IPS DF 4.7 (cell line): ENCODE measurements at regions not wholly inside any gene's neighbourhood (a gene's known extent, or its start where the extent isn't known, plus 50 kb on each side); places are given as distances from the start of the nearest gene placed in this dataset.

Source experiments
- DNase-seq: peaks from one replicate; pipeline ENCODE4 v3.0.0-alpha.2; 2013; ENCODE audit warnings: low spot score; ENCODE audit errors: extremely low read depth

DNA sequence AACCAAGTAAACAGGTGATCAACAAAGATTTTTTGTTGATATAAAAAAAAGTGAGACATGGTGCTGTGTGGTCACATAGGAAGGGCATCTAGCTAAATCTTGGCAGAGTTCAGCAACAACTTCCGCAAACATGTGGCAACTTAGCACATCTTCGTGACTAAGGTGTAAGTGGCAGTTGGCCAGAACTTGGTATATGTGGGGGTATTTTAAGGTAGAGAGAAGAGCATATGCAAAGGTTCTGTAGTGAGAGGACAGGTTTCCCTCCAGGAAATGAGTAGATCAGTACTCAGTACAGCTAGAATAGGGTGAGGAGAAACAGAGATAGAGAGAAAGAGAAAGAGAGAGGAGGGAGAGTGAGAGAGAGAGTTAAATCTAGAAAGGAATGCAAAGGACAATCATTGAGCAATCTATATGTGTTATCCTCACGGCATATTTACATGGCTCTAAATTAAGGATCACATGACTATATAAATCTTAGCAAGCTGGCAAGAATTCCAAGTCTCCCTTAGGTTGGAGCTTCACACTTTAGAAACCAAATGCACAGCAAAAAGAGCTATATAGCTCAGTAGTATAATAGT is 227.7 kb upstream of the HMGA2 start:
- no peak for DNase-seq

DNA sequence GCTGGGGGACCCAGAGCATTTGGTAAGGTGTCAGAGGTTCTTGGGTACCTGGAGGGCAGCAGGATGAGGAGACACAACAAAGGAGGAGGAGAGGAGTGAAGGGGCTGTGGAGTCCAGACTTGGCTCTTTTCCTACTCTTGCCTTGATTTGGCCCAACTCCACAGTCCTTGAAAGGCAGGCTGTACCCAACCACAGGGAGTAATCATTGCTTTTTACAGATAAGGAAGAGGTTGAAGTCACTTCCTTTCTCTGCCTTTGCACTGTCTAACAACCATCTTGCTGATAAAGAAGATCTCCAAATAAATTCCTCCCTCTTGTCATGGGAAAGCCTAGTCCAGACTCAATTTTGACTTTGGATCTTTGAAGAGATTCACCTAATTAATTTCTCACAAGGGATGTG is 226.8 kb upstream of the HMGA2 start:
- DNase-seq: no peak

- no peak for DNase-seq
These were observed 225.6 kb upstream of the HMGA2 start for GRCh38 chr12:65598688-65599087.

DNA sequence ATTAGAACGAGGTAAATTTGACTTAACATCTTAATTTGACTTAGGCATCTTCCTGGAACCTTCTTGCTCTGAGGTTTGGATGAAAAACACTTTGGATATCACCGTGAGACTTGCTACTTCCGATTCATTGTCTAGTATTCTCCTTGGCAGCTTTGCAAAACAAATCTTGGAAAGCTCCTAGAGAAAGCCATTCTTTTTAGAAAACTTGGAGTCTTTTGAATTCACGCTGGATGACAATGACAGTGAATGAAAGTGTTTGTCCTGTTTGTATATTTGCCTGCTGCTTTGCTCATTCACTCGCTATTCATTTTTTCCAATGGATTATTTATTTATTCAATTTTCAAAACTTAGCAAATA is 222.1 kb upstream of the HMGA2 start:
- no peak for DNase-seq

DNA sequence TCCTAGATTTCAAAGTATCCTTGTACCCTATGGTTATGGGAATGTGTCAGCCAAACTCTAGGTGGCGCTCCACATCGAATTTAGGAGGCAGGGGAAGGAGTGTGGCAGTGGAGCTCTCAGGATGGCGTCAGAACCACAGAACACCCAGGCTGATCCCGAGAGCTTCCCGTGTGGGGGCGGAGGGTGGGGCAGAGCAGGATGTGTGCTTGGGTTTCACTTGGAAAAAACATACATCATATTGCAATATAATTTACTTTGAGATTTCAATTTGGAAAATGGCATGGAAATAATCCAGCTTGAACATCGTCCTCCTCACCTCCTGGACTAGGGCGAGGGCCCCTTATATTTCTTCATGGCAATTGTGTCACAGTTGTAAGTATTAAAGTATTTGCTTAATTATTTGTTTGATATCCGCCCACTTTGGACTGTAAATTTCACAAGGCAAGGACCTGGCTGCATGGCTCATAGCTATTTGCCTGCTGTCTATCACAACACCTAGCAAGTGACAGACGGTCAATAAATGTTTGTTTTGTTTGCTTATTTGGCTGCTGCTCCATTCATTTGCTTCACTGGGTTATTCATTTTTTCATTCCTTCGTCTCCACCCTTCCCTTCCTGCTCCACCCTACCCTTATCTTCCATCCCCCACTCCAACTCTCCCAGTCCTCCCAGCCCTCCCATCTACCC is 221.5 kb upstream of the HMGA2 start:
- peak; percentile 58 for DNase-seq

- DNase-seq: no peak
These were observed 220.6 kb upstream of the HMGA2 start for GRCh38 chr12:65603438-65604351.

GRCh38 chr12:65605019-65605418 is 219.3 kb upstream of the HMGA2 start:
- no peak for DNase-seq

- DNase-seq: no peak
These were observed 218.1 kb upstream of the HMGA2 start for GRCh38 chr12:65606008-65606766.

DNA sequence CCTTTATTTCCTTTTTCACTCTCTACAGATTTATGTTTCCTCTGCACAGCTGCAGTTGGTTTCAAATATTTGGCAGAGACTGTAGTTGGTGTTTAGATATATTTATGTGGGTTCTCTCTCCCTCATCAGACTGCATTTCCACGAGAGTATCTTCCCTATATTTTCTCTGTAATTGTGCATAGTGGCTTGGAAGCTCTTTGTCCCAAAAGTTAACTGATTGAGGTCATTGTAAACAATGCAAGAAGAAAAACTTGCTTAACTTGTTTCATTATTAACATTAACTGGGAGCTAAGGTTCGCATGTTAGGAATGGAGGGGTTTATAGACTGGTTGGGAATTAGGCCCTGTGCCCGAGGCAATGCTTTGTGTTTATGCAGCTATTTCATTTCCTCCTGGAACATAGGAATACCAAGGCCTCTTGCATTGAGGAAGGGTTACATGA is 216.9 kb upstream of the HMGA2 start:
- no peak for DNase-seq

DNA sequence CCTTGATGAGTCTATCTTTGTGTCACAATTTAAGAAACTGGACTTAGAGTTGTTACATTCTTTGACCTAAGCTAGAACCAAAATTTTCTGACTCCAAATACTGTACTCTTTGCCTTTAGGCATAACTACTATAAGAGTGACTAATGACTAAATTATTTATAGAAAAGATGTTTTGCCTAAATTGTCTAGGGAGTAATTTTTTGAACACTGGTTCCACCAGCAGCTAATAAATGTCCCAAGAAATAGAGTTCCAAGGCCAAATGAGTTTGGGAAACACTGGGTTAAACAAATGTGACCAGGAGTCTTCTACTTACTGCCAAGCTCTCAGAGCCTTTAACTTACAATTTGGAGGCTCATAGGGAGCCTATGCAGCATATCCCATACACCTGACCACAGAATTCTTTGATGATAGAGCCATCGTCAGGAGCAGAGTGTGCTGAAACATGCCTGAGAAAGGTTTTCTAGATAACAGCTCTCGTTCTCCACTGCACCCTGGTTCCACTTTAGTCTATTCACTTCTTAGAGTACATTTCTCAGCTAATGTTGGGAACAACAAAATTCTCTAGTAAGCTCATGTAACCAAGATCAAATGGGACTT is 215.9 kb upstream of the HMGA2 start:
- DNase-seq: no peak

DNA sequence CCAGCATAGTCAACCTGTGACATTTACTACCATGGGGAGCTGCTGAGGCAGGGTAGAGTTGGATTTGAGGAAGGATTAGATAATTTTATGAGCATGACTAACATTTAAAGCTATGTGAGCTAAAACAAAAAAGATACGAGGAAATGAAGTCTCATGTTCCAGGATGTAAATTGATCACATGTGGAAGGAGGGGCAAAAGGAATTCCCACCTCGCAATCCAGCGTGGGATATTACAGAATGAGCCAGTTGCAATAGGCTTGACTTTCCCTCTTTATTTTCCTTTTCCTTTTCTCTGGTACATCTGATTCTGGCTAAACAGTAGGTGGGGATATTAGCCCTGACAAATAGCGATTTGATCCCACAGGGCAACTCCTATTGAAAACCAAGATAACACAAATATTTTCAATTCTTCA is 214.9 kb upstream of the HMGA2 start:
- DNase-seq: no peak

DNA sequence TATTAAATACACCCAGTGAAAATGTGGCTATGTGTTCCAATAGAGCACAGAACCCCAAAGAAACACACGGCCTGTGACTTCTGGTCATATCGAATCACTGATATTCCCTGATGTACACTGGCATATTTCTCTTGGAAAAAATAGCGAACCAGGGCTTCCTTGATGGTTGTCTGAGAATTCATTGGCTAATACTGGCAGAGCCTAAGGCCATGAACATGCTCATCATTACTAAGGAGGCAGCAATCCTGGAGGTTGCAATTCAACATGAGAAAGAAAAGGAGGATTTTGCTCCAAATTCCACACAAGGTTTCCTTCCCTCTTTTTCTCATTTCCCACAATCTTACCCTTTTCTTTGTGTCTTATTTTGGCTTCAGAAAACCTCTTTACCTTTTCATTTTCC is 212.9 kb upstream of the HMGA2 start:
- DNase-seq: no peak

- DNase-seq: no peak
These were observed 211.8 kb upstream of the HMGA2 start for GRCh38 chr12:65612440-65612839.

- no peak for DNase-seq
These were observed 210.6 kb upstream of the HMGA2 start for GRCh38 chr12:65613692-65614091.

DNA sequence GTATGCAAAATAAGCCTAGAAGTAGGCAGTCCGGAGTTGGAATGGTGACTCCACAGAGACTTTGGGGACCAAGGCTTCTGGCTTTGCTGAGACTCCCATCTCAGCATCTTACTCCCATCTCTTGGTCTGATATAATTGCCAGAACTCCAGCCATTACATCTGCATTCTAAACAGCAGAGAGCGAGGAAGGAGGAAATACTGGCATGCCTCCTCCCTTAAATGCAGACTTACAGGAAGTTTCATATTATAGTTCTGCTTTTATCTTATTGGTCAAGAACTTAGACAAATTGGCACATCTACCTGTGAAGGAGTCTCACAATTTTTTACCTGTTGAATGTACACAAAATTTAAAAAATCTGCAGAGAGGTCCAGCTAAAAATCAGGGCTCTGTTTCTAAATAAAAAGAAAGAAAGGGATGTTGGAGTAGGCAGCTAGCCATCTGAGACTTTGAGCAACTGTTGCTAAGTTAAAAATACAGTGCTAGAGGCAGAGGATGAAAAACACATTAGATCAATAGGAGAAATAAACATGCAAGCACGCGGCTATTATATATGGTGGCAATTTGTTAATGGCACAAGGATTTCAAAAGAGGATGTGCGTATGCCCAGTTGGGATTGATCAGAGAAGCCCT is 209.9 kb upstream of the HMGA2 start:
- no peak for DNase-seq

DNA sequence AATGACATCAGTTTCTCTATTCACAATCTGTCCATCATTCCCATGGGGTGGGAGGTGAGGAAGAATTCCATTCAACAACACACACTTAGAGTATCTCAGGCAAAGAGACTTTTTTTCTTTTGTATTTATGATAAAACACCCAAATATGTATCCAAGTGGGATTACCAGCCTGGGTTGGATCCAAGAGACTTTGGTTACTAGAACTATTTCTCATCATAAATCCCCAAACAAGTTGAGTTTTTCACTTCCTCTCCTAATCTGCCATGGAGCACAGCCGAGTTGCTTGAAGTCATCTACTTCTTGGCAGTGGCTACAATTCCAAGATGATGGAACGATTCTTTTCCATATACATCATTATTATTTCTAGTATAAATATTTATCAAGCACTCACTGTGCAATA is 209.2 kb upstream of the HMGA2 start:
- DNase-seq: no peak

- DNase-seq: no peak
These were observed 208.3 kb upstream of the HMGA2 start for GRCh38 chr12:65616022-65616421.

GRCh38 chr12:65618588-65618987 is 205.7 kb upstream of the HMGA2 start:
- no peak for DNase-seq

DNA sequence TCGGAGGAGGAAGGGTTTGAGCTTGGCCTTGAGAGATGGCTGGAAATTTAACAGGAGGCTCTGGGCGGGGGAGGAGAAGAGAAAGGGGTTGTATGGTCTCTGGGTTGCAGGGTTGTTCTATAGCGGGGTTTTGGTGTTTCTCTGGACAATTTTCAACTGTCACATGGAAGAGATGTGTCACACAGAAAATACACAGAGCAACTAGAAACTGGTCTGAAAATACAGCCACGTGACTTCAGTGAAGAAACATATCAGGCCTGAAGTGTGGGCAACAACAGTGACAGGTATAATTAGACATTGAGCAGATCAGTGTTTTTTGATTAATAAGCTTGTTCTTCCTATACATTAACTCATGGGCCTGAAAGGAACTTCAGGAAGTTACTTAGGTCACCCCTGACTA is 205.3 kb upstream of the HMGA2 start:
- DNase-seq: no peak

DNA sequence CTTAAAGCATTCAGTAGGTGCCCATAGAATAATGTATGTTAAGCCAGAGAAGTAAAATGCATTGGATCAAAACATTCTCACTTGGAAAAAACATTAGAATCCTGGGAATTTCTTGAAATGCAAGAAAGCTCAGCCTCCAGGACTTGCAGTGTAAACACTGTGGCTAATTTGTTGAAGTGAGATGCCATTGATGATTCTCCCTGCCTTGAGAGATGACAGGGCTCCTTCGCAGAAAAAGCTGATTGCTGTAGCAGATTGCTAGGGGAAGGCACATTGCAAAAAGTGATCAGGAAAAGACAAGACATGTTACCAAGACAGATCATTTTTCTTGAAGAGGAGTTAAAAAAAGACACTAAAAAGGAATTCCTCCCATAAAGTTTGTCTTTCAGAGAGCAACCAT is 204.2 kb upstream of the HMGA2 start:
- DNase-seq: no peak

DNA sequence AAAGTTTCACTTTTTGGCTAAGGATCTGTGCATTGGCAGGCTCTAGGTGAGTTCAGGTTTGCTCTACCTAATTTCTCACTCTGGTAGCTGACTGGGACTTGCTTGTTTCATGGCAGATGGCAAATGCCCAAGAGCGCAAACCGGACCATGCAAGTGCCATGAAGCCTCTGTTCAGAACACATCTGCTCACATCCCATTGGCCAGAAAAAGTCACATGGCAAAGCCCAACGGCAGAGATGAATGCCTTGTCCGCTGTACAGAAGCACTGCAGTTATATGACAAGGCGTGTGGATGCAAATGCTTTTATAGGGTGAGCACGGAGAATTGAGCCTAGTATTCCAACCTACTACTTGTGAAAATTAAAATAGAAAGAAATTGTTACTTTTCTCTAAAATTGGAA is 202.2 kb upstream of the HMGA2 start:
- no peak for DNase-seq
